NCI-H146 treated with DMSO at 0.1 percent for 48 hours (cell line): ENCODE measurements at regions not wholly inside any gene's neighbourhood (a gene's known extent, or its start where the extent isn't known, plus 50 kb on each side); places are given as distances from the start of the nearest gene placed in this dataset.

Experiments
- DNase-seq: peaks from one replicate; lab custom pipeline; 2025; ENCODE audit not compliant: unreplicated experiment; lab: John Stamatoyannopoulos, UW

GRCh38 chr14:104318558-104319490, 180.4 kb downstream of the KIF26A start:
- DNase-seq = no peak

- no peak for DNase-seq
These were observed 181.3 kb downstream of the KIF26A start for GRCh38 chr14:104319491-104320241.

- no peak for DNase-seq
These were observed 182.3 kb downstream of the KIF26A start for GRCh38 chr14:104320611-104321086.

- no peak for DNase-seq
These were observed 182.9 kb downstream of the KIF26A start for GRCh38 chr14:104321088-104321801.

GRCh38 chr14:104321802-104322130, 183.4 kb downstream of the KIF26A start:
- no peak for DNase-seq

- DNase-seq = no peak
These were observed 184.4 kb downstream of the KIF26A start for GRCh38 chr14:104322531-104323366.

GRCh38 chr14:104323551-104324175, 185.3 kb downstream of the KIF26A start:
- no peak for DNase-seq

- DNase-seq = no peak
These were observed 188.5 kb downstream of the KIF26A start for GRCh38 chr14:104326848-104327247.

- no peak for DNase-seq
These were observed 190.2 kb downstream of the KIF26A start for GRCh38 chr14:104328607-104329006.

GRCh38 chr14:104329793-104330192, 191.4 kb downstream of the KIF26A start:
- DNase-seq = no peak

- DNase-seq = no peak
These were observed 193.7 kb downstream of the KIF26A start for GRCh38 chr14:104331871-104332605.

GRCh38 chr14:104332634-104333270, 194.4 kb downstream of the KIF26A start:
- DNase-seq = no peak

- DNase-seq = no peak
These were observed 195.4 kb downstream of the KIF26A start for GRCh38 chr14:104333646-104334423.

- no peak for DNase-seq
These were observed 196.2 kb downstream of the KIF26A start for GRCh38 chr14:104334424-104335161.

- DNase-seq = no peak
These were observed 196.8 kb downstream of the KIF26A start for GRCh38 chr14:104335176-104335575.

GRCh38 chr14:104335611-104336010, 197.2 kb downstream of the KIF26A start:
- no peak for DNase-seq

GRCh38 chr14:104337351-104337750, 199.0 kb downstream of the KIF26A start:
- DNase-seq = no peak
